H9 (cell line): ENCODE measurements at regions not wholly inside any gene's neighbourhood (a gene's known extent, or its start where the extent isn't known, plus 50 kb on each side); places are given as distances from the start of the nearest gene placed in this dataset.
A peak's percentile ranks its signal among the peaks of the same experiment; 100 is the strongest.

Source experiments
- DNase-seq: peaks from one replicate; pipeline ENCODE4 v3.0.0-alpha.2; 2017
- H2AFZ ChIP-seq: one replicate; pipeline ENCODE4 v1.6.1; 2013; ENCODE audit warnings: mild to moderate bottlenecking, low read length, control low read depth, moderate library complexity
- H2AK5ac ChIP-seq: 2 replicates; pipeline ENCODE4 v1.6.1; 2013; ENCODE audit warnings: low read length, control low read depth, mixed read lengths; ENCODE audit not compliant: insufficient read length
- H2BK120ac ChIP-seq: one replicate; pipeline ENCODE4 v1.6.1; 2013; ENCODE audit warnings: low read depth, mild to moderate bottlenecking, low read length, control low read depth, inconsistent platforms; ENCODE audit not compliant: poor library complexity, severe bottlenecking
- H2BK12ac ChIP-seq: 2 replicates; pipeline ENCODE4 v1.6.1; 2013; ENCODE audit warnings: low read length, control low read depth, mixed read lengths, low read depth; ENCODE audit not compliant: insufficient read length
- H2BK15ac ChIP-seq: 2 replicates; pipeline ENCODE4 v1.6.1; 2013; ENCODE audit warnings: low read depth, low read length, control low read depth
- H2BK20ac ChIP-seq: one replicate; pipeline ENCODE4 v1.6.1; 2013; ENCODE audit warnings: low read depth, mild to moderate bottlenecking, low read length, control low read depth, inconsistent platforms; ENCODE audit not compliant: poor library complexity, severe bottlenecking
- H2BK5ac ChIP-seq: 2 replicates; pipeline ENCODE4 v1.6.1; 2013; ENCODE audit warnings: low read length, control low read depth, mixed read lengths; ENCODE audit not compliant: insufficient read length
- H3K14ac ChIP-seq: 2 replicates; pipeline ENCODE4 v1.6.1; 2013; ENCODE audit warnings: low read length, control low read depth; ENCODE audit not compliant: insufficient read depth
- H3K18ac ChIP-seq: 2 replicates; pipeline ENCODE4 v1.6.1; 2013; ENCODE audit warnings: low read depth, mild to moderate bottlenecking, mixed read lengths, low read length, control low read depth; ENCODE audit not compliant: insufficient read length
- H3K23ac ChIP-seq: 2 replicates; pipeline ENCODE4 v1.6.1; 2013; ENCODE audit warnings: low read length, control low read depth, mixed read lengths, low read depth; ENCODE audit not compliant: insufficient read length
- H3K23me2 ChIP-seq: 2 replicates; pipeline ENCODE4 v1.6.1; 2013; ENCODE audit warnings: low read depth, mild to moderate bottlenecking, mixed read lengths, low read length, control low read depth; ENCODE audit not compliant: insufficient read length, poor library complexity, severe bottlenecking
- H3K27ac ChIP-seq: 2 replicates; pipeline ENCODE4 v1.5.1; 2013; ENCODE audit warnings: low read length, control low read depth, mixed read lengths, low read depth; ENCODE audit not compliant: insufficient read length
- H3K27me3 ChIP-seq: 2 replicates; pipeline ENCODE4 v1.6.1; 2013; ENCODE audit warnings: low read length, control low read depth, inconsistent platforms; ENCODE audit not compliant: insufficient read depth
- H3K4ac ChIP-seq: 2 replicates; pipeline ENCODE4 v1.6.1; 2013; ENCODE audit warnings: low read depth, mild to moderate bottlenecking, control low read depth, inconsistent platforms, low read length, moderate library complexity
- H3K4me1 ChIP-seq: 2 replicates; pipeline ENCODE4 v1.6.1; 2013; ENCODE audit warnings: low read length, control low read depth, inconsistent platforms; ENCODE audit not compliant: insufficient read depth
- H3K4me2 ChIP-seq: 2 replicates; pipeline ENCODE4 v1.6.1; 2013; ENCODE audit warnings: low read length, control low read depth, mixed read lengths; ENCODE audit not compliant: insufficient read length, insufficient read depth
- H3K56ac ChIP-seq: 2 replicates; pipeline ENCODE4 v1.6.1; 2013; ENCODE audit warnings: low read depth, mild to moderate bottlenecking, mixed read lengths, low read length, control low read depth; ENCODE audit not compliant: insufficient read length
- H3K79me1 ChIP-seq: 2 replicates; pipeline ENCODE4 v1.6.1; 2013; ENCODE audit warnings: low read depth, mild to moderate bottlenecking, moderate library complexity, low read length, control low read depth, inconsistent platforms; ENCODE audit not compliant: insufficient read depth, poor library complexity, severe bottlenecking
- H3K79me2 ChIP-seq: 2 replicates; pipeline ENCODE4 v1.6.1; 2013; ENCODE audit warnings: low read length, control low read depth, inconsistent platforms; ENCODE audit not compliant: insufficient read depth
- H3K9ac ChIP-seq: 2 replicates; pipeline ENCODE4 v1.6.1; 2013; ENCODE audit warnings: low read length, control low read depth, mixed read lengths; ENCODE audit not compliant: insufficient read length; ENCODE audit errors: extremely low read depth
- H3K9me3 ChIP-seq: one replicate; pipeline ENCODE4 v1.6.1; 2013; ENCODE audit warnings: low read depth, low read length, inconsistent platforms; ENCODE audit not compliant: control insufficient read depth
- H3T11ph ChIP-seq: one replicate; pipeline ENCODE4 v1.6.1; 2013; ENCODE audit warnings: mild to moderate bottlenecking, low read length, control low read depth, inconsistent platforms
- H4K20me1 ChIP-seq: one replicate; pipeline ENCODE4 v1.6.1; 2013; ENCODE audit not compliant: control insufficient read depth, insufficient read length, insufficient read depth
- H4K5ac ChIP-seq: 2 replicates; pipeline ENCODE4 v1.6.1; 2013; ENCODE audit warnings: low read depth, mild to moderate bottlenecking, mixed read lengths, low read length, control low read depth; ENCODE audit not compliant: insufficient read length
- H4K8ac ChIP-seq: replicated peaks from 2 replicates; pipeline ENCODE4 v1.6.1; 2013; ENCODE audit warnings: low read length, control low read depth, mixed read lengths, low read depth; ENCODE audit not compliant: insufficient read length
- H4K91ac ChIP-seq: 2 replicates; pipeline ENCODE4 v1.6.1; 2013; ENCODE audit warnings: low read depth, mild to moderate bottlenecking, moderate library complexity, mixed read lengths, low read length, control low read depth; ENCODE audit not compliant: insufficient read length
- H3K27ac Mint-ChIP-seq, 3 experiments: 2 replicates in 2 of 3; 3 replicates in 1 of 3; pipeline ENCODE4 v1.8.0; 2020 to 2021; ENCODE audit warnings: mixed read lengths in 3 of 3, mild to moderate bottlenecking in 1 of 3, moderate library complexity in 1 of 3
- H3K27me3 Mint-ChIP-seq: 2 replicates; pipeline ENCODE4 v1.8.0; 2021; ENCODE audit warnings: low read depth, mild to moderate bottlenecking, moderate library complexity, mixed read lengths
- H3K36me3 Mint-ChIP-seq, 3 experiments: 2 replicates in 2 of 3; 3 replicates in 1 of 3; pipeline ENCODE4 v1.8.0; 2020 to 2021; ENCODE audit warnings: low read depth in 3 of 3, mixed read lengths in 3 of 3; ENCODE audit not compliant: insufficient read depth in 1 of 3
- H3K4me1 Mint-ChIP-seq, 2 experiments: 2 replicates each; pipeline ENCODE4 v1.8.0; 2020; ENCODE audit warnings: mixed read lengths in 2 of 2
- H3K4me3 Mint-ChIP-seq, 2 experiments: 2 replicates in 1 of 2; 3 replicates in 1 of 2; pipeline ENCODE4 v1.8.0; 2020 to 2021; ENCODE audit warnings: mild to moderate bottlenecking in 2 of 2, mixed read lengths in 2 of 2, moderate library complexity in 1 of 2
- H3K9me3 Mint-ChIP-seq, 2 experiments: 2 replicates in 1 of 2; 3 replicates in 1 of 2; pipeline ENCODE4 v1.8.0; 2020; ENCODE audit warnings: mild to moderate bottlenecking in 2 of 2, mixed read lengths in 2 of 2, moderate library complexity in 1 of 2
- CTCF ChIP-seq: fragments of 200-600 bp; sonication (generic); conservative IDR thresholded peaks from 3 replicates; pipeline ENCODE4 v1.8.0; 2021; ENCODE audit warnings: antibody characterized with exemption, mild to moderate bottlenecking
- WGBS: extraction: QIAGEN DNeasy Blood & Tissue Kit; methylation state at CpG from one replicate; pipeline ENCODE4 v1.1.7; 2013; ENCODE audit warnings: missing lambda C conversion rate, low lambda C conversion rate, mixed read lengths; ENCODE audit not compliant: insufficient read length; ENCODE audit errors: extremely low coverage; 5-methylcytosine and 5-hydroxymethylcytosine counted together

GRCh38 chrX:131729295-131729694, 185.4 kb downstream of the OR13H1 start:
- no peaks in the 10 kb centered on the region for H3K9me3 ChIP-seq
- Mint-ChIP-seq H3K27ac (peak overlapping the region in 2 of 3 experiments; percentile 5 to 57; a peak in 1 of 7 replicates), H3K9me3 (peaks cover 18 to 28% of the 10 kb centered on the region in 2 experiments; a peak in 4 of 5 replicates), H3K4me3 (no peak overlapping the region), H3K27me3 (no peaks in the 10 kb centered on the region), H3K36me3 (peaks cover 80 to 85% (median 84%) of the 10 kb centered on the region in 3 experiments), H3K4me1 (no peaks in the 10 kb centered on the region)
- no peak overlapping the region for H2BK120ac ChIP-seq
- H3T11ph ChIP-seq = no peak overlapping the region
- H2BK5ac ChIP-seq = no peak overlapping the region
- H3K27me3 ChIP-seq = no peaks in the 10 kb centered on the region
- H3K4ac ChIP-seq = no peak overlapping the region
- no peak overlapping the region for H2BK20ac ChIP-seq
- H3K79me1 ChIP-seq = no peaks in the 10 kb centered on the region
- DNase-seq = no peak
- TF ChIP-seq CTCF = no peak
- no peak overlapping the region for H4K5ac ChIP-seq
- no peak overlapping the region for H2AK5ac ChIP-seq
- no peak overlapping the region for H3K27ac ChIP-seq
- no peaks in the 10 kb centered on the region for H4K20me1 ChIP-seq
- no peak overlapping the region for H3K18ac ChIP-seq
- no peak overlapping the region for H2AFZ ChIP-seq
- H3K23me2 ChIP-seq = no peaks in the 10 kb centered on the region
- no peak overlapping the region for H4K91ac ChIP-seq
- no peak overlapping the region for H4K8ac ChIP-seq
- H3K4me1 ChIP-seq = no peaks in the 10 kb centered on the region
- no peak overlapping the region for H2BK15ac ChIP-seq
- no peaks in the 10 kb centered on the region for H3K79me2 ChIP-seq
- H3K4me2 ChIP-seq = no peak overlapping the region
- no CpG with 5 or more reads among the region's 15 CpGs for WGBS
- H2BK12ac ChIP-seq = no peak overlapping the region
- H3K14ac ChIP-seq = no peak overlapping the region
- no peak overlapping the region for H3K23ac ChIP-seq
- no peak overlapping the region for H3K9ac ChIP-seq
- no peak overlapping the region for H3K56ac ChIP-seq
